ENCODE measurements at regions not wholly inside any gene's neighbourhood (a gene's known extent, or its start where the extent isn't known, plus 50 kb on each side); places are given as distances from the start of the nearest gene placed in this dataset.

DNA sequence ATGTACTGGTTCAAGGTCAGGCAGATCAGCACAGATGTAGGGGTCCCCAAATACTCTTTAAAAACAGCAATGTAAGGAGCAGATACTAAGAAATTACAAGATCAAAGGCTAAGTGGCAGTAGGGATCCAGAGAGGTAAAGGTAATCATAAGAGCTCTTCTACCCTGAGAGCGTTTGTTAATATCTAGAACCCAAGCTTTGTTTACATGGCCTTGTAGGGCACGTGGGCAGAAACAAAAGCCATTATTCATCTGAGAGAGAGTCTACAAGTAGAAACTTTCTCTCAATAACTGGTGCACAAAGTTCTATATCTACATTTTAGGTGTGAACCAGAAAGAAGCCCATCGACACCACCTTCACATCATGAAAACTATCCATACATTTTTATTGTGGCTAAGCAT is 225.6 kb upstream of the PCDH10 start:
- H3K27me3 ChIP-seq (ENCODE audit: control insufficient read depth, insufficient read depth, low read length), result no peaks in the 10 kb centered on the region
- DNase-seq (ENCODE audit: low read depth in 4 of 6, low spot score in 6 of 6), result no peak
- H3K4me1 ChIP-seq (ENCODE audit: control insufficient read depth, insufficient read depth, low read length), result no peaks in the 10 kb centered on the region
- no peaks in the 10 kb centered on the region for H3K36me3 ChIP-seq (ENCODE audit: control insufficient read depth, insufficient read depth, low read length)
- no peak overlapping the region for H3K27ac ChIP-seq (ENCODE audit: low read depth, low read length)
- H3K9me3 ChIP-seq (ENCODE audit: control insufficient read depth, insufficient read depth, low read length), result no peaks in the 10 kb centered on the region
- WGBS (ENCODE audit: insufficient coverage), result no CpG with 5 or more reads among the region's 3 CpGs
- no peak overlapping the region for H3K4me3 ChIP-seq (ENCODE audit: low read depth, low read length)

DNA sequence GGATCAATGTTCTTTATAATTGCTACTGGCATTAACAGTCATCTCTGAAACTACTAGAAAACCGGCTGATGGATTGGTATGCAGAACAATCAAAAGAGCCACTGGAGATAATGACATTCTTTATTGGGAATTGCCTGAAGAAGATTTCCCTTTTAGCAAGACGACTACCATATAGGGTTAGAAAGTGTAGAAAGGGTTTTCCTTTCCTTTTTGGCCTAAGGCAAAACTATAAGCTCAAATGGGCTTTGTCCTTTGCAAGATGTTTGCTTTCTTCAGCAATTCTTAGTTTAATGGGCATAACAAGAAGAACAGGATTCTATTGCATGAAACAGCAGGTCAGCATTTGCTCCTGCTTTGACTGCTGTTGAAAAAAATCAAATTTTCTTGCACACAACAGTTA is 214.2 kb upstream of the PCDH10 start:
- no CpG with 5 or more reads among the region's 2 CpGs for WGBS (ENCODE audit: insufficient coverage)
- peak in 1 of 6 donors; percentile 14 for DNase-seq (ENCODE audit: low read depth in 4 of 6, low spot score in 6 of 6)

DNA sequence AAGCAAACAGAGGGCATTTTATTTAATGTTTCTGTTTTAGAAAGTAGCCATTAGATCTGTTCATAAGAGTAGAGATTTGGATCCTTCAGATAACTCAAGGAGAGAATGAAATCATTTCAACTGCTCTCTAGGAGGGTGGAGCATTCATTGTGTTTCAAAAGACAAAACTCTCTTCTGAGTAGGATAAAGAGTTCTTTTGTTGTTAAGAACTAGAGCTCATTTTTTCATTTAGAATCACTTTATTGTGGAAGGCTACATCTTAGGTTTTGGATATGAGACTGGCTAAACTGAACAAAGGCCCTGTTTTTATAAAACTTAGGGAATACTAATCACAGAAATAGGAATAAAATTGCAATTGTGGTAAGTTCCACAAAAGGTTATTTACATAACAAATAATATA is 193.9 kb upstream of the PCDH10 start:
- Histone ChIP-seq H3K9me3 (ENCODE audit: control insufficient read depth, insufficient read depth, low read length) (peaks cover 4% of the 10 kb centered on the region), H3K4me3 (ENCODE audit: low read depth, low read length) (no peak overlapping the region), H3K27me3 (ENCODE audit: control insufficient read depth, insufficient read depth, low read length) (no peaks in the 10 kb centered on the region), H3K36me3 (ENCODE audit: control insufficient read depth, insufficient read depth, low read length) (no peaks in the 10 kb centered on the region), H3K27ac (ENCODE audit: low read depth, low read length) (no peak overlapping the region), H3K4me1 (ENCODE audit: control insufficient read depth, insufficient read depth, low read length) (no peaks in the 10 kb centered on the region)
- DNase-seq (ENCODE audit: low read depth in 4 of 6, low spot score in 6 of 6), result peak in 1 of 6 donors; percentile 5

More for the DNA sequence above, 214.2 kb upstream of the PCDH10 start:
- Histone ChIP-seq H3K36me3 (ENCODE audit: control insufficient read depth, insufficient read depth, low read length) (no peaks in the 10 kb centered on the region), H3K4me3 (ENCODE audit: low read depth, low read length) (no peak overlapping the region), H3K27ac (ENCODE audit: low read depth, low read length) (no peak overlapping the region), H3K9me3 (ENCODE audit: control insufficient read depth, insufficient read depth, low read length) (peaks cover 4% of the 10 kb centered on the region), H3K27me3 (ENCODE audit: control insufficient read depth, insufficient read depth, low read length) (no peaks in the 10 kb centered on the region), H3K4me1 (ENCODE audit: control insufficient read depth, insufficient read depth, low read length) (no peaks in the 10 kb centered on the region)

DNA sequence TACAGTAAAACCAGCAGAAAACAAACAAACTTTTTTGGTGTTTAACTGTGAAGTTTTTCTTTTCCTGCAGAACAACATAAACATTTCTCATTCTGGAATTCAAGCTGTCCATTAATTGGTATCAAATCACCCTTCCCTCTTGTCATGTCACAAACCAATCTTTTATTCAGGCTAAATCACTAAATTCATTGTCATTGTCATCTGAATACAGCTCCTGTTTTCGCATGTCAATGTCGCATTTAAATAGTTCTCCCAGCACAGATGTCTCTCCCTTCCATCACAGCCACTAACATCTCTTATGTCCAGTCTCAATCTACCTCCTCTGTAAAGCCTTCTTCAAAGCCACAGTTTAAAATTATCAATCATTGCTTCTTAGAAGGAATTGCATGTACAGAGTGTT is 192.1 kb upstream of the PCDH10 start:
- WGBS (ENCODE audit: insufficient coverage), result 41% methylated on average over 2 of the region's 2 CpGs
- no peaks in the 10 kb centered on the region for H3K4me1 ChIP-seq (ENCODE audit: control insufficient read depth, insufficient read depth, low read length)
- no peaks in the 10 kb centered on the region for H3K27me3 ChIP-seq (ENCODE audit: control insufficient read depth, insufficient read depth, low read length)
- H3K4me3 ChIP-seq (ENCODE audit: low read depth, low read length), result no peak overlapping the region
- H3K27ac ChIP-seq (ENCODE audit: low read depth, low read length), result no peak overlapping the region
- H3K36me3 ChIP-seq (ENCODE audit: control insufficient read depth, insufficient read depth, low read length), result no peaks in the 10 kb centered on the region
- peaks cover 4% of the 10 kb centered on the region for H3K9me3 ChIP-seq (ENCODE audit: control insufficient read depth, insufficient read depth, low read length)
- peak in 1 of 6 donors; percentile 18 for DNase-seq (ENCODE audit: low read depth in 4 of 6, low spot score in 6 of 6)

DNA sequence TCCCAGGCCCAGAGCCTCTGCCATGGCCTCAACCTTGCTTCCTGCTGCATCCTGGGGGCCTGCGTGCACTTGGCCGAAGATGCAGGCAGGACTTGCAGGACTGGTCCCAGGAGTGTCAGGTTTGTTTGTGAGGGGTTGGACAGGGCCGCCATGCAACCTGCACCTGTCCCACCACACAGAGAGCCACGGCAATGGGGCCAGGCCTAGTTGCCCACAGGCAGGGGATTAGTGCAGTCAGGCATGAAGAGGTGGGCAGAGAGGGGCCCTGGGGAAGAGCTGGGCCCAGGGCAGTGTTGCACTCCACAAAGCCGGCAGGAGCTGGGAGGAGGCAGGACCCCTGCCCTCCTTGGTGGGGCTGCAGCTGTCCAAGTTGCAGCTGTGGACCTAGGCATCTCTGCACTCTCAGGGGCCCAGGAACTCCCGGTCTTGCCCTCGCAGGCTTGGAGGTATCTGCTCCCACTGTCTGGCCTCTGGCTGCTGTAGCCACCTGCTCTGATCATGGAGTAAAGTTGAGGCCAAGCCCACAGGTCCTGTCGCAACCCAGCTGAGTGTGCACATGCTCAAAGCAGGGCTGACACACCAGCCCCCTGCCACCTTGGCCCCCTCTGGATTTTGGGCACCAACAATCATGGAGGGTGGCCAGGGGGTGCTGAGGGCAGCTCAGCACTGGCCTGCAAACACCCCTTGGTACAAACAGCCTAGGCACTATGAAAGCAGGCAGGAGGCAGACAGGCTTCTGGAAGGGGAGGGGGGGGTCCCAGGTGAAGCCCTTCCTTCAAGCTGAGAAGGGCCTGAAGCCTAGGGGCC is 190.4 kb upstream of the PCDH10 start:
- Histone ChIP-seq H3K27ac (ENCODE audit: low read depth, low read length) (no peak overlapping the region), H3K36me3 (ENCODE audit: control insufficient read depth, insufficient read depth, low read length) (no peaks in the 10 kb centered on the region), H3K27me3 (ENCODE audit: control insufficient read depth, insufficient read depth, low read length) (no peaks in the 10 kb centered on the region), H3K4me3 (ENCODE audit: low read depth, low read length) (no peak overlapping the region), H3K9me3 (ENCODE audit: control insufficient read depth, insufficient read depth, low read length) (peaks cover 4% of the 10 kb centered on the region), H3K4me1 (ENCODE audit: control insufficient read depth, insufficient read depth, low read length) (no peaks in the 10 kb centered on the region)
- WGBS (ENCODE audit: insufficient coverage), result 95% methylated on average over 4 of the region's 8 CpGs
- DNase-seq (ENCODE audit: low read depth in 4 of 6, low spot score in 6 of 6), result no peak

DNA sequence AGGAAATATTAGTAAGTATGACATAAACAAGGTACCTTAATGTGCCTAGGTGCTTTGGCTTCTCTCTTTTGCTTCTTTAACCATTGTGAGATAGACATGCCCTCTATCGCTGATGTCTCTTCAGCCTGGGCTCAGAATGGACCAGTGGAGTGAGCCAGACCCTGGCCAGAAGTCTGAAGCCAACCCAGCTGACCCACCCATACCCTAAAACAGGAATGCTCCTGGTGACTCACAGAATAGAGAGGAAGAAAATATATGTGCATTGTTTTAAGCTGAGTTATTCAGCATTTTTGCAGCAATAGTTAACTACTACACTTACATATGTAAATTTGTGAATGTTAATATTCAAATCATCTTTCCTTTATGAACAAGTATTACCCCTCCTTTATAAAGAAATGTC is 167.5 kb upstream of the PCDH10 start:
- Histone ChIP-seq H3K4me3 (ENCODE audit: low read depth, low read length) (no peak overlapping the region), H3K9me3 (ENCODE audit: control insufficient read depth, insufficient read depth, low read length) (no peaks in the 10 kb centered on the region), H3K36me3 (ENCODE audit: control insufficient read depth, insufficient read depth, low read length) (no peaks in the 10 kb centered on the region), H3K27me3 (ENCODE audit: control insufficient read depth, insufficient read depth, low read length) (no peaks in the 10 kb centered on the region), H3K4me1 (ENCODE audit: control insufficient read depth, insufficient read depth, low read length) (no peaks in the 10 kb centered on the region), H3K27ac (ENCODE audit: low read depth, low read length) (no peak overlapping the region)
- no peak for DNase-seq (ENCODE audit: low read depth in 4 of 6, low spot score in 6 of 6)
- WGBS (ENCODE audit: insufficient coverage), result no CpG with 5 or more reads among the region's 1 CpG

DNA sequence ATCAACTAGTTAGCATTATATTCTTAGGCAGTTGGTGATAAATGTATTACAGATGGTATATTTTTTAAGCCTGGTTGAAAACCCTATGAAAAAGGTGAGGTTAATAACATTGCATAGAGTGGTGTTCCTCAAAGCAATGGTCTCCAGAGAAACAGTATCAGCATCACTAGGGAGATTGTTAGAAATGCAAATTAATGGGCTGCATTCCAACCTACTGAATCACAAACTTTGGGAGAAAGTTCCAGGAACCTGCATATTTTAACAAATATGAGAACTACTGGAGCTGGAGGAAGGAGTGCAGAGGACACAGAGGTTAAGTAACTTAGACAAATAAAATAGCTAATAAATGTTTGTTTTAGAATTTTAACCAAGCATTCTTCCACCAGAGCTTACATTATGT is 166.9 kb upstream of the PCDH10 start:
- no peak overlapping the region for H3K27ac ChIP-seq (ENCODE audit: low read depth, low read length)
- DNase-seq (ENCODE audit: low read depth in 4 of 6, low spot score in 6 of 6), result peak in 1 of 6 donors; percentile 7
- no peaks in the 10 kb centered on the region for H3K27me3 ChIP-seq (ENCODE audit: control insufficient read depth, insufficient read depth, low read length)
- H3K4me1 ChIP-seq (ENCODE audit: control insufficient read depth, insufficient read depth, low read length), result no peaks in the 10 kb centered on the region
- no peak overlapping the region for H3K4me3 ChIP-seq (ENCODE audit: low read depth, low read length)
- H3K9me3 ChIP-seq (ENCODE audit: control insufficient read depth, insufficient read depth, low read length), result no peaks in the 10 kb centered on the region
- H3K36me3 ChIP-seq (ENCODE audit: control insufficient read depth, insufficient read depth, low read length), result no peaks in the 10 kb centered on the region

DNA sequence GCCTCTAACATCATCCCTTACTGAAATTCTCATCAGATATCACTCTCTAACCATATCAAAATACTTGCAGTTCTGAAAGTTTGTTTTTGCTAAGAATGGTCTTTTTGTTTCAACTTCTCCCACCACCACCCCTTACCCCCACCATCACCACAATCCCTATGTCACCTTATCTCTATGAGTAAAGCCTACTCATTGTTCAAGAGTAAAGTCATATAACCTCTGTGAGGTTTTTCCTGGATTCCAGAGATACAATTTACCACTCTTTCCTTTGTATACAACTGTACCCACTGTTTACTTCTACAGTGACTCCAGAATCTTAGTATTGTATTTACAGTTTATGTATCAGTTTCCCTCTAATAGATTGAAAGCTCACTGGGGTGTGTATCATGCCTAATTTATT is 158.0 kb upstream of the PCDH10 start:
- H3K4me1 ChIP-seq (ENCODE audit: control insufficient read depth, insufficient read depth, low read length), result no peaks in the 10 kb centered on the region
- DNase-seq (ENCODE audit: low read depth in 4 of 6, low spot score in 6 of 6), result no peak
- no peak overlapping the region for H3K27ac ChIP-seq (ENCODE audit: low read depth, low read length)
- no peaks in the 10 kb centered on the region for H3K36me3 ChIP-seq (ENCODE audit: control insufficient read depth, insufficient read depth, low read length)
- H3K4me3 ChIP-seq (ENCODE audit: low read depth, low read length), result no peak overlapping the region
- H3K27me3 ChIP-seq (ENCODE audit: control insufficient read depth, insufficient read depth, low read length), result no peaks in the 10 kb centered on the region
- H3K9me3 ChIP-seq (ENCODE audit: control insufficient read depth, insufficient read depth, low read length), result no peaks in the 10 kb centered on the region

DNA sequence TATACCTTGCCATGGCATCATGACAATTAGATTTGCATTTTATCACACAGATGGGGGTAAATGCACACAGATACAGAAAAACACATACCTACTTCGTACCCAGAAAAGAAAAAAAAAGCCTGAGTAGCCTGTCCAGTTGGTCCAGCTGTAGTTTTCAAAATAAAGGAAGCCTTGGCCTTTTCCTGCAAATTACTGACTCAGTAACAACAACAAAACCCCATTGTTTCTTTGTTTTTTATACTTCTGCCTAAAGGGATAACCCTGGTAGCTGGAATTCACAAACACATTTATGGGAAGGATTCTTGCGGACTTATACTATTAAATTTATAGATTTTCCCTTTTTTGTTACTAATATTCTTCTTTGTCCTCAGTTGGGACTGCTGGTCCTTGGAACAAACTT is 156.4 kb upstream of the PCDH10 start:
- WGBS (ENCODE audit: insufficient coverage), result 50% methylated on average over 1 of the region's 2 CpGs
- H3K4me1 ChIP-seq (ENCODE audit: control insufficient read depth, insufficient read depth, low read length), result no peaks in the 10 kb centered on the region
- H3K27ac ChIP-seq (ENCODE audit: low read depth, low read length), result no peak overlapping the region
- no peaks in the 10 kb centered on the region for H3K36me3 ChIP-seq (ENCODE audit: control insufficient read depth, insufficient read depth, low read length)
- H3K27me3 ChIP-seq (ENCODE audit: control insufficient read depth, insufficient read depth, low read length), result no peaks in the 10 kb centered on the region
- H3K4me3 ChIP-seq (ENCODE audit: low read depth, low read length), result no peak overlapping the region
- DNase-seq (ENCODE audit: low read depth in 4 of 6, low spot score in 6 of 6), result no peak
- H3K9me3 ChIP-seq (ENCODE audit: control insufficient read depth, insufficient read depth, low read length), result no peaks in the 10 kb centered on the region

DNA sequence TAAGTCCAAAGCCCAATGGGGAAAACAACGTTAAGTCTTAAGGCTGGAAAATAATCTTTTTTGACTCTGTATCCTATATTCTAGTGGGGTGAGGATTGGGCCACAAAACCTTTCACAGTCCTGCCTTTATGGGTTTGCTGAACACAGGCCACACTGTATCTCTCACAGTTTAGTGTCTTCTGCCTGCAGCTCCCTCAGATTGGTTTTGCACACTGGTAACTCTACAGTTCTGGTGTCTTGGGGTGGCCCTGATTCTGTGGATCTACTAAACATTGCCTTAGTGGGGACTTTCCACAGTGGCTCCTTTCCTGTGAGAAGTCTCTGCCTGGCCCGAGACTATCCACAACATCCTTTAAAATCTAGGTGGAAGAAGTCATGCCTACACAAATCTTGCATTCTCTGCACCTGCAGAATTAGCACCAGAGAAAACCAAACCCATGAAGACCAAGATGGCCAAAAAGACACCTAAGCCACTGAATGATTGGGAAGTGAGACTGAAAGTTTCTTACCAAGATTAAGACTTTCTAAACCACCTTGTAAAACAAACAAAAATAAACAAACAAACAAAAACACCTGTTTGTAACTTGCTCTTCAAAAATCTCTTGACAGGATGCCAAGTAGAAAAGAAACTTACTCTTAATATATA is 150.4 kb upstream of the PCDH10 start:
- Histone ChIP-seq H3K4me1 (ENCODE audit: control insufficient read depth, insufficient read depth, low read length) (no peaks in the 10 kb centered on the region), H3K27ac (ENCODE audit: low read depth, low read length) (no peak overlapping the region), H3K36me3 (ENCODE audit: control insufficient read depth, insufficient read depth, low read length) (no peaks in the 10 kb centered on the region), H3K27me3 (ENCODE audit: control insufficient read depth, insufficient read depth, low read length) (no peaks in the 10 kb centered on the region), H3K4me3 (ENCODE audit: low read depth, low read length) (no peak overlapping the region), H3K9me3 (ENCODE audit: control insufficient read depth, insufficient read depth, low read length) (no peaks in the 10 kb centered on the region)
- DNase-seq (ENCODE audit: low read depth in 4 of 6, low spot score in 6 of 6), result no peak
- 100% methylated on average over 1 of the region's 2 CpGs for whole genome bisulfite sequencing (ENCODE audit: insufficient coverage)
